ENCODE measurements at regions not wholly inside any gene's neighbourhood (a gene's known extent, or its start where the extent isn't known, plus 50 kb on each side); places are given as distances from the start of the nearest gene placed in this dataset.

GRCh38 chr13:53144826-53145225 lies 116.2 kb downstream of the OLFM4 start:
- DNase-seq (ENCODE audit: low spot score), result no peak

- no peak for DNase-seq (ENCODE audit: low spot score)
Observed at GRCh38 chr13:53150568-53150967, 122.0 kb downstream of the OLFM4 start.

- peak; percentile 73 for DNase-seq (ENCODE audit: low spot score)
Observed at GRCh38 chr13:53151336-53152056, 122.9 kb downstream of the OLFM4 start.

- DNase-seq (ENCODE audit: low spot score), result no peak
Observed at GRCh38 chr13:53152057-53152421, 123.4 kb downstream of the OLFM4 start.

GRCh38 chr13:53158201-53158600 lies 129.6 kb downstream of the OLFM4 start:
- no peak for DNase-seq (ENCODE audit: low spot score)

GRCh38 chr13:53159431-53159830 lies 130.8 kb downstream of the OLFM4 start:
- no peak for DNase-seq (ENCODE audit: low spot score)

- no peak for DNase-seq (ENCODE audit: low spot score)
Observed at GRCh38 chr13:53160211-53160610, 131.6 kb downstream of the OLFM4 start.

GRCh38 chr13:53161251-53161650 lies 132.6 kb downstream of the OLFM4 start:
- no peak for DNase-seq (ENCODE audit: low spot score)

- DNase-seq (ENCODE audit: low spot score), result no peak
Observed at GRCh38 chr13:53165261-53165660, 136.6 kb downstream of the OLFM4 start.

GRCh38 chr13:53167561-53167960 lies 138.9 kb downstream of the OLFM4 start:
- DNase-seq (ENCODE audit: low spot score), result no peak

- DNase-seq (ENCODE audit: low spot score), result no peak
Observed at GRCh38 chr13:53170910-53171309, 142.3 kb downstream of the OLFM4 start.

- DNase-seq (ENCODE audit: low spot score), result no peak
Observed at GRCh38 chr13:53174545-53174944, 145.9 kb downstream of the OLFM4 start.

- no peak for DNase-seq (ENCODE audit: low spot score)
Observed at GRCh38 chr13:53180684-53181083, 152.1 kb downstream of the OLFM4 start.

- DNase-seq (ENCODE audit: low spot score), result no peak
Observed at GRCh38 chr13:53182724-53183123, 154.1 kb downstream of the OLFM4 start.

- no peak for DNase-seq (ENCODE audit: low spot score)
Observed at GRCh38 chr13:53188120-53188519, 159.5 kb downstream of the OLFM4 start.

- no peak for DNase-seq (ENCODE audit: low spot score)
Observed at GRCh38 chr13:53189162-53189561, 160.5 kb downstream of the OLFM4 start.

- peak; percentile 60 for DNase-seq (ENCODE audit: low spot score)
Observed at GRCh38 chr13:53191091-53191490, 162.5 kb downstream of the OLFM4 start.

GRCh38 chr13:53197424-53197823 lies 168.8 kb downstream of the OLFM4 start:
- no peak for DNase-seq (ENCODE audit: low spot score)

- no peak for DNase-seq (ENCODE audit: low spot score)
Observed at GRCh38 chr13:53198017-53198416, 169.4 kb downstream of the OLFM4 start.

GRCh38 chr13:53198736-53199135 lies 170.1 kb downstream of the OLFM4 start:
- DNase-seq (ENCODE audit: low spot score), result no peak

- no peak for DNase-seq (ENCODE audit: low spot score)
Observed at GRCh38 chr13:53200075-53200474, 171.5 kb downstream of the OLFM4 start.

- peak; percentile 93 for DNase-seq (ENCODE audit: low spot score)
Observed at GRCh38 chr13:53200498-53201453, 172.2 kb downstream of the OLFM4 start.

Measured in ecto neural progenitor cell (in vitro differentiated cells).